RWPE1 (cell line): ENCODE measurements at regions not wholly inside any gene's neighbourhood (a gene's known extent, or its start where the extent isn't known, plus 50 kb on each side); places are given as distances from the start of the nearest gene placed in this dataset.

Experiments used
- CTCF ChIA-PET: fragments of 350-600 bp; sonication (Branson Sonifier 250); formaldehyde crosslinking; extraction: SDS; loops from one replicate; lab custom pipeline; 2021; lab: Yijun Ruan, JAX
- POLR2A ChIA-PET: fragments of 400-600 bp; formaldehyde crosslinking; extraction: SDS; loops from one replicate; lab custom pipeline; 2020; ENCODE audit warnings: antibody characterized with exemption; ENCODE audit not compliant: low non-redundant PET; lab: Yijun Ruan, JAX
- DNase-seq: peaks from one replicate; pipeline ENCODE4 v3.0.0; 2012; ENCODE audit warnings: low spot score
- H3K27ac ChIP-seq: fragments of 450-650 bp; 2 replicates; pipeline ENCODE4 v1.5.1; 2017
- CTCF ChIP-seq: fragments of 450-650 bp; conservative IDR thresholded peaks from 2 replicates; pipeline ENCODE4 v1.5.1; 2017; ENCODE audit warnings: low read depth, mild to moderate bottlenecking

- DNase-seq: no peak
- POLR2A ChIA-PET: no interaction called here
- no peak overlapping the region for H3K27ac ChIP-seq
- no peak for TF ChIP-seq CTCF
- CTCF ChIA-PET: interaction anchor here (0.7 kb wide), 1 partner anchor 20 kb away, joined by 4 read pairs; no protein-coding TSS in a partner anchor
These were observed 127.5 kb upstream of the NEIL3 start for GRCh38 chr4:177182166-177182565.

GRCh38 chr4:177182728-177183127, 126.9 kb upstream of the NEIL3 start:
- POLR2A ChIA-PET: no interaction called here
- DNase-seq: no peak
- H3K27ac ChIP-seq: no peak overlapping the region
- CTCF ChIA-PET: interaction anchor here (0.7 kb wide), 1 partner anchor 21 kb away, joined by 4 read pairs; no protein-coding TSS in a partner anchor
- TF ChIP-seq CTCF: no peak

GRCh38 chr4:177185151-177185550, 124.5 kb upstream of the NEIL3 start:
- ChIA-PET CTCF (no interaction called here), POLR2A (no interaction called here)
- TF ChIP-seq CTCF: no peak
- H3K27ac ChIP-seq: no peak overlapping the region
- DNase-seq: no peak

DNA sequence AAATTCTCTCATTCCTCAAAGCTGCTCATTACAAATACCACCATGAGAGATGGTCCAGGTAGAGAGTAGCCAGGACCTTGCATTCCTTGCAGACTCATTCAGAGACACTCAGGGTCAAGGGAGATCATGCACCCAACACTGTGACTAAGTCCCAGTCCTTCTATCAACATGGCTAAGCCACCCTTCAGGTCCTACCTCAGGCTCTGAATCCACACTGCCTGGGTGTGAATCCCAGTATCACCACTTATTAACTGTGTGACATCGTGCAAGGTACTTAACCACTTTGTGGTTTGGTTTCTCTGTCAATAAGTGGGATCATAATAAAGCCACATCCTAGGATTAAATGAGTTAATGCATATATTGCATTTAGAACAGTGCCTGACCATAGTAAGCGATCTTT, 124.1 kb upstream of the NEIL3 start:
- TF ChIP-seq CTCF: no peak
- ChIA-PET CTCF (no interaction called here), POLR2A (no interaction called here)
- DNase-seq: no peak
- no peak overlapping the region for H3K27ac ChIP-seq

DNA sequence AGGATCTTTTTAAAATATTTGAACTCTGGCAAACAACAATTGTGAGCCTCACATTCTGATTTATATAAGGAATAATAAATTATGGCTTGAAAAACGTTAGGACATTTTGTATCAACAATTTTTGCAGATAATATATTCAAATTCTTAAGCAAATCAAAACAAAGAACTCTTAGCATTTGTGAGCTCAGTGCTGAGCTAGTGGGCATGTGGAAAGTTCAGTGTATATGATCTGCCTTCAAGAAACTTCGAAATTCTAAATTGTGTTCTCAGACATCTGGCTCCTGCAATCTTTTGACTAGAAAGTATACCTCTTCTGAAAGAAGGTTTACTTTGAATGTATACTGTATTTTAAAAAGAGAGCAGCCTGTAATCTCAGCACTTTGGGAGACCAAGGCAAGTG, 122.3 kb upstream of the NEIL3 start:
- no peak for TF ChIP-seq CTCF
- CTCF ChIA-PET: no interaction called here
- no peak overlapping the region for H3K27ac ChIP-seq
- POLR2A ChIA-PET: no interaction called here
- DNase-seq: no peak

DNA sequence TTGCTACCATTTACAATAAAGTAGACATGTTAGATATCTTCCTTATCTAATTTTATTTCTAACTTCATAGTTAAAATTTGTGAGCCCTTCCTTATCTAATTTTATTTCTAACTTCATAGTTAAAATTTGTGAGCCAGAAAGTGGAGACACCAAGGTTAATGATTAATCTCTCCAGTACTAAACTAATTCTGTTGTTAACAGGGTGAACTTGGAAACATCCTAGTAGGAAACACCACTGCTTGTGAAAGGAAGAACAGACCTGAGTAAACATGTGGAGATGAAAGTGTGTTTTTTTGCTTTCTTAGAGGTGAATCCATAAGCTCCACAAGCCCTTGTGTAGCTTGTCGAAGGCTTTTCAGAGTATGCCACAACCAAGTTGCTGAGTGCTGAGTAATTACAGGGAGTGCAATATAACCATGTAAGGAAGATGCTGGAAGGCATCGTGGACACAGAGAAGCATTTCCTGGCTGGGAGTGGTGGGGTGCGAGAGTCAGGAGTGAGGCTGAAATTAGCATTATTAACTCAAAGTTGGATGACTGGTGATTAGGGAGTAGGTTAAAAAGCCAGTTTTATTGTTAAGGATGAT, 118.6 kb upstream of the NEIL3 start:
- no peak overlapping the region for H3K27ac ChIP-seq
- DNase-seq: no peak
- TF ChIP-seq CTCF: no peak
- ChIA-PET POLR2A (no interaction called here), CTCF (no interaction called here)
